Kidney epithelial cell (primary cell): ENCODE measurements at regions not wholly inside any gene's neighbourhood (a gene's known extent, or its start where the extent isn't known, plus 50 kb on each side); places are given as distances from the start of the nearest gene placed in this dataset.

Experiments
- DNase-seq: peaks from one replicate; pipeline ENCODE4 v3.0.0-alpha.2; 2010; ENCODE audit warnings: low read depth
- H3K27me3 ChIP-seq: 2 replicates; pipeline ENCODE4 v1.6.0; 2011; ENCODE audit warnings: low read length; ENCODE audit not compliant: control insufficient read depth, insufficient read depth
- H3K36me3 ChIP-seq: 2 replicates; pipeline ENCODE4 v1.5.1; 2011; ENCODE audit warnings: low read length; ENCODE audit not compliant: control insufficient read depth, insufficient read depth
- H3K4me3 ChIP-seq: 2 replicates; pipeline ENCODE4 v1.5.1; 2011; ENCODE audit warnings: low read depth, mild to moderate bottlenecking, control low read depth, low read length
- TF ChIP-seq, protein P1 (sequence below): IDR thresholded peaks from 2 replicates; pipeline ENCODE4 v1.5.1; 2011; ENCODE audit warnings: mild to moderate bottlenecking, moderate library complexity, low read length, control low read depth, inconsistent platforms; ENCODE audit not compliant: insufficient read depth, poor library complexity, severe bottlenecking

DNA sequence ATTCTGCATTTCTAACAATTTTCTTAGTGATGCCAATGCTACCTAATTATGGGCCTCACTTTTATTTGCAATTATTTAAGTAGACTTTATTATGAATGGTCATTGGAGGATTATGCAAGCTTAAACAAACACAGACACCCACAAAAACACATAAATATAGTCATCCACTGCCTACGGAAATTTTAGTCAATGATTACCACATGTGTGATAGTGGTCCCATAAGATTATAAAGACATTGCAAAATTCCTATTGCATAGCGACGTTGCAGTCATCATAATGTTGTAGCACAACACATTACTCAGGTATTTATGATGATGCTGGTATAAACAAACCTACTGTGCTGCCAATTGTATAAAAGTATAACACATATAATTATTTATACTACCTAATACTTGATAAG, 247.8 kb upstream of the ALCAM start:
- DNase-seq, result peak; percentile 14
- TF ChIP-seq, protein P1, sequence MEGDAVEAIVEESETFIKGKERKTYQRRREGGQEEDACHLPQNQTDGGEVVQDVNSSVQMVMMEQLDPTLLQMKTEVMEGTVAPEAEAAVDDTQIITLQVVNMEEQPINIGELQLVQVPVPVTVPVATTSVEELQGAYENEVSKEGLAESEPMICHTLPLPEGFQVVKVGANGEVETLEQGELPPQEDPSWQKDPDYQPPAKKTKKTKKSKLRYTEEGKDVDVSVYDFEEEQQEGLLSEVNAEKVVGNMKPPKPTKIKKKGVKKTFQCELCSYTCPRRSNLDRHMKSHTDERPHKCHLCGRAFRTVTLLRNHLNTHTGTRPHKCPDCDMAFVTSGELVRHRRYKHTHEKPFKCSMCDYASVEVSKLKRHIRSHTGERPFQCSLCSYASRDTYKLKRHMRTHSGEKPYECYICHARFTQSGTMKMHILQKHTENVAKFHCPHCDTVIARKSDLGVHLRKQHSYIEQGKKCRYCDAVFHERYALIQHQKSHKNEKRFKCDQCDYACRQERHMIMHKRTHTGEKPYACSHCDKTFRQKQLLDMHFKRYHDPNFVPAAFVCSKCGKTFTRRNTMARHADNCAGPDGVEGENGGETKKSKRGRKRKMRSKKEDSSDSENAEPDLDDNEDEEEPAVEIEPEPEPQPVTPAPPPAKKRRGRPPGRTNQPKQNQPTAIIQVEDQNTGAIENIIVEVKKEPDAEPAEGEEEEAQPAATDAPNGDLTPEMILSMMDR, result no peak
- H3K27me3 ChIP-seq, result no peaks in the 10 kb centered on the region

DNA sequence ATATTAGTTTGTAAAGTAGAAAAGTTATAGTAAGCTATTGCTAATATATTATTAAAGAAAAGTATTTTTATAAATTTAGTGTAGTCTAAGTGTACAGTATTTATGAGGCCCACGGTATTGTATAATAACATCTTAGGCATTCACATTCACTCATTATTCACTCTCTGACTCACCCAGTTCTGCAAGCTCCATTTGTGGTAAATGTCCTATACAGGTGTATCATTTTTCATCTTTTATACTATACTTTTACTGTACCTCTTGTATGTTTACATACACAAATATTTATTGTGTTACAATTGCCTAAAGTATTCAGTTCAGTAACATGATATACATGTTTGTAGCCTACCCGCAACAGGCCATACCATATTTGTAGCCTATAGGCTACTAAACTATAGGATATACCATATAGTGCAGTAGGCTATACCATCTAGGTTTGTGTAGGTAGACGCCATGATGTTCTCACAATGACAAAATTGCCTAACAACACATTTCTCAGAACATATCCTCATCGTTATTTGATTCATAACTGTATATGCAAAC, 246.8 kb upstream of the ALCAM start:
- H3K27me3 ChIP-seq, result no peaks in the 10 kb centered on the region
- DNase-seq, result no peak
- no peaks in the 10 kb centered on the region for H3K36me3 ChIP-seq
- no peak overlapping the region for H3K4me3 ChIP-seq
- TF ChIP-seq, protein P1, result no peak

More for the DNA sequence above, 247.8 kb upstream of the ALCAM start:
- Histone ChIP-seq H3K36me3 (no peaks in the 10 kb centered on the region), H3K4me3 (no peak overlapping the region)

DNA sequence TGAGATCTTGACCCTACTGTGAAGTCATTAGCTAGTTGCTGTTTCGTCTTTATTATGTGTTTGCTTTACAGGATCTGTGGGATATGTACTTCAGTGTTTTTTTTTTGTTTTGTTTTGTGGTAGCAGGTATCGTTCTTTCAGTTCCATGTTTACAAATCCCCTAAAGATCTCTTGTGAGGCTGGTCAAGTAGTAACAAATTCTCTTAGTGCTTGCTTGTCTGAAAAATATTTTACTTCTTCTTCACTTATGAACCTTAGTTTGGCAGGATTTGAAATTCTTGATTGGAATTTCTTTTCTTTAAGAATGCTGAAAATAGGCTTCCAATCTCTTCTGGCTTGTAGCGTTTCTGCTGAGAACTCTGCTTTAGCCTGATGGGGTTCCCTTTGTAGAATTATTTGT, 235.8 kb upstream of the ALCAM start:
- Histone ChIP-seq H3K4me3 (no peak overlapping the region), H3K36me3 (no peaks in the 10 kb centered on the region), H3K27me3 (no peaks in the 10 kb centered on the region)
- DNase-seq, result no peak
- TF ChIP-seq, protein P1, result no peak

DNA sequence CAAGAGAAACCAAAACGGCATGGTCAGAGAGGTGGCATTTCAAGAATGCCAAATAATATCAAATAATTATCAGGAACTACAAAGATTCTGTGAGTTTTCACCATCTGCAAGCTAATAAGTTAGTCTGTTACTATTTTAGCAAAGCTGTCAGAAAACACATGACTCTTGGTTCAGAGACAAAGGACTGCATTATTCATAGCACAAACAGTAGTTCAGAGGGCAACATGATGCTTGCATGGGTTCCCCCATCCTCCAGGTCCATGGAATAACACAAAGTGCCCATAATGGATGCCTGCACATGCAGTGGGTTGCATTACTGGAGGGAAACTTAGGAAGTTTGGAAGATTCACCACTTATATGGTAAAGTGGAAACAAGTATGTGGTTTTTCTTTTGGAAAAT, 228.8 kb upstream of the ALCAM start:
- H3K27me3 ChIP-seq, result no peaks in the 10 kb centered on the region
- no peak for DNase-seq
- TF ChIP-seq, protein P1, result no peak
- H3K4me3 ChIP-seq, result no peak overlapping the region
- H3K36me3 ChIP-seq, result no peaks in the 10 kb centered on the region

DNA sequence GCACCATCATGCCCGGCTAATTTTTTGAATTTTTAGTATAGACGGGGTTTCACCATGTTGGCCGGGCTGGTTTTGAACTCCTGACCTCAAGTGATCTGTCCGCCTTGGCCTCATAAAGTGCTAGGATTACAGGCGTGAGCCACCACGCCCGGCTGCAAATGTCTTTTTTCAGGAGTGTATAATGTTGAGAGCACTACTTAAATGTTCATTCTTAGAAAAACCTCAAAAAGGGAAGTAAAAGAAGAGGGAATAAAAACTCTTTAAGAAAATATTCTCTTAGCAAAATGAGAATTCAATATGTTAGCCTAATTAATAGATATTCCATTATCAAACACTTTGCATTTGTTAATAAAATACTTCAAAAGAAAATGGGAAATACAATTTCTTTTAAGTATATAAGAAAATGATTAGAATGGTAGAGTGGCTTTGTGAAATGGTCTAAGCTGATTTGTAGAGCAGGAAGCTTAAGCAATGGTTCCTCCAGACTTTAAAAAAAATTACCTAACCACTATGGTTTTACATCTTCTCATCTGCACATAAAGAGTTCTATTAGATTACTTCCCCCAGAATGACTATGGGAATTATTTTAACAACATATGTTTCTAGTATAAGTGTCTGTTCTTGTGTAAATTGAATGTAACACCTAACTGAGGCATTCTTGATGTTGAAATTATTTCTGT, 226.7 kb upstream of the ALCAM start:
- TF ChIP-seq, protein P1, result no peak
- Histone ChIP-seq H3K27me3 (no peaks in the 10 kb centered on the region), H3K36me3 (no peaks in the 10 kb centered on the region), H3K4me3 (no peak overlapping the region)
- no peak for DNase-seq

DNA sequence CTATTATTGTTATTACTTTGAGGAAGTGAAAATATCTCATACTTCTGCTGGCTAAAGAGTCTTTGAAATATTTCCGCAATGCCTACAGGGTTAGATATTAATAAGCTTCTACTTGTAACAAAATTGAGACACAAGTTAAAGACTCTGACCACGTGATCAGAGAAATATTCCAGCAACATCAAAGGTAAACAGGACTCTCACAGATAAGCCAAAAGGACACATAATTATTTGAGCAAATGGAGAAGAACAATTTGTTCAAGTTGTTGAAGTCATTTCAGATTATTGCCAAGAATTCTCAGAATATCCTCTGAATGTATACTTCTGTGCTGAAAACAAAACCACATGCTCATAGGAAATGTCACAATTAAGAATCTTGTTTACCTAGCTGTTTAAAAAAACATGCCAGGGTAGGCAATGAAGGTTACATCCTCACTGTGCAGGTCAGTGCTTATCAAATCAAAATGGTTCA, 225.8 kb upstream of the ALCAM start:
- Histone ChIP-seq H3K36me3 (no peaks in the 10 kb centered on the region), H3K27me3 (no peaks in the 10 kb centered on the region), H3K4me3 (no peak overlapping the region)
- DNase-seq, result no peak
- TF ChIP-seq, protein P1, result no peak
